Bronchial epithelial cell (primary cell): ENCODE measurements at regions not wholly inside any gene's neighbourhood (a gene's known extent, or its start where the extent isn't known, plus 50 kb on each side); places are given as distances from the start of the nearest gene placed in this dataset.

ENCODE experiments used
- DNase-seq: peaks from one replicate; pipeline ENCODE4 v3.0.0-alpha.2; 2010; ENCODE audit warnings: low read depth
- FAIRE-seq: peaks from 2 replicates; lab custom pipeline; 2011; peaks lifted over from hg19 to GRCh38; lab: Jason Lieb, UNC
- H3K27me3 ChIP-seq: 2 replicates; pipeline ENCODE4 v1.5.1; 2011; ENCODE audit warnings: low read length; ENCODE audit not compliant: control insufficient read depth, insufficient read depth
- H3K36me3 ChIP-seq: 2 replicates; pipeline ENCODE4 v1.5.1; 2011; ENCODE audit warnings: low read length; ENCODE audit not compliant: control insufficient read depth, insufficient read depth
- H3K4me3 ChIP-seq: 2 replicates; pipeline ENCODE4 v1.5.1; 2011; ENCODE audit warnings: mild to moderate bottlenecking, low read depth, low read length, control low read depth
- CTCF ChIP-seq: IDR thresholded peaks from 2 replicates; pipeline ENCODE4 v1.5.1; 2011; ENCODE audit warnings: mild to moderate bottlenecking, moderate library complexity, low read length, control low read depth, inconsistent platforms; ENCODE audit not compliant: insufficient read depth, severe bottlenecking

GRCh38 chr12:115617391-115617790 is 660.1 kb downstream of the MED13L start:
- H3K36me3 ChIP-seq = no peaks in the 10 kb centered on the region
- H3K4me3 ChIP-seq = no peak overlapping the region
- no peak for TF ChIP-seq CTCF
- no peaks in the 10 kb centered on the region for H3K27me3 ChIP-seq
- no peak for DNase-seq
- FAIRE-seq = no peak

DNA sequence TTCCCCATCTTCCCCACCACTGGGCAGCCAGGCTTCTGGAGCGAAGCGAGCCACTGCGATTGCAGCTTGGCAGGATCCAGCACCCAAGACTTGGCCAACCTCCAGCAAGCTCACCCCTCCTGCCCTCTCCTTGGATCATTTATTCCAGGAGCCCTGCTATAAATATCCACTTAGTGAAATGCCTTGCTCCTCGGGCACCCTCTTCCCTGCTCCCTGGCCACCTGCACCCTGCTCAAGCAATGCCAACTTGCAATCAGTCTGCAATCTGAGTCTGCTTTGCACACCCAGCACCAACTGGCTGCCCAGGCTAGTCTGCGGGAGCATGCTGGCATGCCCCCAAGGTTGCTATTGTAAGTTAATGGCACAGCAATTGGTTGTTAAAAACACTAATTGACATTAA is 666.0 kb downstream of the MED13L start:
- H3K27me3 ChIP-seq = no peaks in the 10 kb centered on the region
- no peaks in the 10 kb centered on the region for H3K36me3 ChIP-seq
- FAIRE-seq (no peak), DNase-seq (no peak)
- H3K4me3 ChIP-seq = no peak overlapping the region
- TF ChIP-seq CTCF = no peak

- no peak for FAIRE-seq
Measured at GRCh38 chr12:115609347-115609746, 668.1 kb downstream of the MED13L start.

DNA sequence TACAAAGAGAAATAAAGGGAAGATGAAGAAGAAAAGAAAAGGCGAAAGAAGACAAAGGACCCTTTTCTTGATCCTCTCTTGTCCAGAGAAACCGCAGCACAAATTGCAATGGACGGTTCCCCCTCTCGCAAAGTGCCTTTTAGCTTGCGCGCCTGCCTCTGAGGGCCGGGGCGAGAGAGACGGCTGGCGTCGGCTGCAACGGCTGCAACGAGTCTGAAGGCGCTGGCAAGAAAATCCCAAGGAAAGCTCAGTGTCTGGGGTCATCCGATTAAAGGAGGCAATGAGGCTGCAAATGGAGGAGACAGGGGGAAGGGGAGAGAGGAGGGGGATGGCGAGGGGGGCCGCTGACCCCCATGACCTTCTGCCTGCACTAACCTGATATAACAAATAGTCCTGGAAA is 671.5 kb downstream of the MED13L start:
- H3K36me3 ChIP-seq = no peaks in the 10 kb centered on the region
- FAIRE-seq (no peak), DNase-seq (no peak)
- no peak for TF ChIP-seq CTCF
- H3K27me3 ChIP-seq = no peaks in the 10 kb centered on the region
- no peak overlapping the region for H3K4me3 ChIP-seq

More at GRCh38 chr12:115609347-115609746, 668.1 kb downstream of the MED13L start:
- no peak for TF ChIP-seq CTCF
- Histone ChIP-seq H3K36me3 (no peaks in the 10 kb centered on the region), H3K27me3 (no peaks in the 10 kb centered on the region), H3K4me3 (no peak overlapping the region)
- no peak for DNase-seq

DNA sequence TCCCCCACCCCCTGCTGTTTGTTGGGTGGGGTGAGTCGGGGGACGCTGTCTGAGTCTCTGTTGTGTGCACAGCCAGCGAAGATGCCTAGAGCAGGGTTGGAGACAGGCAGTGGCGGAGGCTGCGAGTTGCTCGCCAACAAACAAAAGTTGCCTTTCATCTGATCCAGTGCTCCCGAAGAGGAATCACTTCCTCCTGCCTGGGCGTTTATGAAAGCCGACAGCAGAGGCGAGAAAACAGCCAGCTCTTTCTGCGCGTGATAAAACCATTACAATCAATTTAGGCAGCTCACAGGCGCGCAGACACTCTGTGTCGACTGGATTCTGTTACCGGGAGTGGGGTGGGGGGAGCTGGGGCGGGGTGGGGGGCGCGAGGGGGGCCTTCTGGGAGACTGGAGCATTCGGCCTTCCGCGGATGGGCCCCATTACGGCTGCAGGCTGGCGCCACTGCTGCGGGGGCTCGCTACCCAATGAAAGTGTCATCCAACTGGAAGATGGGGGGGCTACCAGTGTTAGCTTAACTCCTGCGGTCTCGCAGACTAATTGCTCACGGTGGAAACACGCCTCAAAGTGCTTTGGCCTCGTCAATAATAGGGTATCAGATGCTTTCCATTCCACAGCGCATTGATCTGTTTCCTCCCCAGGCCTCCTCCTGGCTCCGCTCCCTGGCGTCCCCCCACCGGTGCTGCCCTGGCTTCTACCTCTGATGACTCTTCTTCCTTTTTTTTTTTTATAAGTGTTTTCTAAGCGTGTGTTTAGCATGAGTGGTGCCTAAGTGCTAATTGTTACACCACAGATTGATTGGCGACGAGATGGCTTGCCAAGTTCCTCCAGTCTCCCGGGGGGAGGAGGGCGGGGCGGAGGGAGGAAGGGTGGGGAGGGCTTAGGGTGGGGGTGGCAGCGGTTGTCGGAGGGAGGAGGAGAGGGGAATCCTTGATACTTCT is 678.4 kb downstream of the MED13L start:
- DNase-seq (no peak), FAIRE-seq (no peak)
- Histone ChIP-seq H3K4me3 (no peak overlapping the region), H3K27me3 (no peaks in the 10 kb centered on the region), H3K36me3 (no peaks in the 10 kb centered on the region)
- no peak for TF ChIP-seq CTCF
